HCT116 (cell line): ENCODE measurements at regions not wholly inside any gene's neighbourhood (a gene's known extent, or its start where the extent isn't known, plus 50 kb on each side); places are given as distances from the start of the nearest gene placed in this dataset.

Experiments
- ATAC-seq: fragments of 200-7000 bp; cut with Tn5 transposase; 2 replicates; pipeline ENCODE4 v1.9.1; 2020; ENCODE audit warnings: mild to moderate bottlenecking, moderate library complexity
- BruUV-seq: library from RNA; stranded (reverse); fragments of 400-500 nt; replicated peaks from 2 replicates; lab custom pipeline; 2021; lab: Mats Ljungman, UMichigan
- CTCF ChIA-PET: fragments of 300-600 bp; sonication (Branson Sonifier 250); formaldehyde crosslinking; loops from one replicate; lab custom pipeline; 2021; ENCODE audit warnings: antibody characterized with exemption; lab: Charles Lee
- POLR2A ChIA-PET: fragments of 300-600, 350-600 bp; sonication (Branson Sonifier 250); formaldehyde crosslinking; loops from one replicate; lab custom pipeline; 2021; ENCODE audit warnings: antibody characterized with exemption; lab: Charles Lee
- RAD21 ChIA-PET, 2 experiments: fragments of 300-600 bp; sonication (Branson Sonifier 250); formaldehyde crosslinking; loops; one replicate each; lab custom pipeline; 2023; ENCODE audit warnings: low total read pairs in 2 of 2; ENCODE audit not compliant: uncharacterized antibody in 2 of 2, unreplicated experiment in 2 of 2, low non-redundant PET in 1 of 2; lab: Charles Lee
- DNase-seq: peaks from one replicate; pipeline ENCODE4 v3.0.0-alpha.2; 2010; ENCODE audit warnings: low read depth, low spot score
- H2AFZ ChIP-seq: fragments of 200-600 bp; shearing (Covaris generic), sonication (generic); 2 replicates; pipeline ENCODE4 v1.6.1; 2017; ENCODE audit warnings: low read depth, mixed run types, mixed read lengths, antibody characterized with exemption, low read length; ENCODE audit not compliant: poor library complexity, severe bottlenecking
- H3K27ac ChIP-seq: 2 replicates; pipeline ENCODE4 v1.5.1; 2012; ENCODE audit warnings: low read depth, low read length
- H3K27me3 ChIP-seq: fragments of 200-600 bp; sonication (generic); 2 replicates; pipeline ENCODE4 v1.6.1; 2016; ENCODE audit warnings: mixed run types, low read length, mixed read lengths; ENCODE audit not compliant: insufficient read depth
- H3K36me3 ChIP-seq, 2 experiments: fragments of 200-500 bp in 1 of 2; fragments of 200-600 bp in 1 of 2; sonication (Bioruptor generic) in 1 of 2; sonication (generic) in 1 of 2; 2 replicates each; pipeline versions ENCODE4 v1.5.1 to v1.6.1; 2014 to 2016; ENCODE audit warnings: low read length in 2 of 2, inconsistent platforms in 1 of 2, mixed read lengths in 1 of 2, mixed run types in 1 of 2; ENCODE audit not compliant: insufficient read depth in 2 of 2, control insufficient read depth in 1 of 2
- H3K4me1 ChIP-seq, 2 experiments: fragments of 200-600 bp in 1 of 2; sonication (generic) in 1 of 2; 2 replicates each; pipeline versions ENCODE4 v1.5.1 to v1.6.1; 2012 to 2017; ENCODE audit warnings: low read length in 2 of 2, inconsistent platforms in 1 of 2, mild to moderate bottlenecking in 1 of 2, mixed read lengths in 1 of 2, mixed run types in 1 of 2, moderate library complexity in 1 of 2; ENCODE audit not compliant: insufficient read depth in 2 of 2, control insufficient read depth in 1 of 2
- H3K4me2 ChIP-seq: fragments of 200-600 bp; sonication (generic); 2 replicates; pipeline ENCODE4 v1.6.1; 2017; ENCODE audit warnings: mixed run types, low read length, mixed read lengths
- H3K4me3 ChIP-seq, 2 experiments: fragments of 200-600 bp in 1 of 2; sonication (generic) in 1 of 2; replicated peaks in 1 of 2; 2 replicates each; pipeline ENCODE4 v1.5.1; 2011 to 2016; ENCODE audit warnings: low read length in 2 of 2, control low read depth in 1 of 2, low read depth in 1 of 2, mild to moderate bottlenecking in 1 of 2, mixed read lengths in 1 of 2, mixed run types in 1 of 2
- H3K79me2 ChIP-seq: fragments of 200-600 bp; sonication (generic); 2 replicates; pipeline ENCODE4 v1.6.1; 2017; ENCODE audit warnings: mild to moderate bottlenecking, mixed run types, low read length, moderate library complexity, mixed read lengths; ENCODE audit not compliant: insufficient read depth
- H3K9ac ChIP-seq: fragments of 200-600 bp; sonication (generic); 2 replicates; pipeline ENCODE4 v1.6.1; 2016; ENCODE audit warnings: low read length, mixed read lengths
- H3K9me2 ChIP-seq: fragments of 200-600 bp; sonication (generic), shearing (Covaris generic); 2 replicates; pipeline ENCODE4 v1.6.1; 2017; ENCODE audit warnings: mixed run types, mild to moderate bottlenecking, moderate library complexity; ENCODE audit not compliant: insufficient read depth
- H3K9me3 ChIP-seq, 2 experiments: fragments of 200-500 bp in 1 of 2; fragments of 200-600 bp in 1 of 2; sonication (Bioruptor generic) in 1 of 2; sonication (generic) in 1 of 2; 2 replicates each; pipeline ENCODE4 v1.6.1; 2014 to 2017; ENCODE audit warnings: low read length in 2 of 2, mixed read lengths in 2 of 2, inconsistent platforms in 1 of 2, low read depth in 1 of 2, mild to moderate bottlenecking in 1 of 2, mixed run types in 1 of 2, moderate library complexity in 1 of 2; ENCODE audit not compliant: control insufficient read depth in 1 of 2, insufficient read depth in 1 of 2
- H4K20me1 ChIP-seq: fragments of 200-600 bp; sonication (generic), shearing (Covaris generic); 2 replicates; pipeline ENCODE4 v1.6.1; 2017; ENCODE audit warnings: mixed run types, mild to moderate bottlenecking, moderate library complexity; ENCODE audit not compliant: insufficient read depth
- CEBPB ChIP-seq: IDR thresholded peaks from 2 replicates; pipeline ENCODE4 v1.6.1; 2012; ENCODE audit warnings: low read depth
- EGR1 ChIP-seq: IDR thresholded peaks from 2 replicates; pipeline ENCODE4 v1.6.1; 2012; ENCODE audit warnings: low read depth
- EZH2phosphoT487 ChIP-seq: fragments of 200-600 bp; IDR thresholded peaks from 2 replicates; pipeline ENCODE4 v1.6.1; 2018; ENCODE audit warnings: antibody characterized with exemption, borderline replicate concordance
- JUND ChIP-seq: IDR thresholded peaks from 2 replicates; pipeline ENCODE4 v1.6.1; 2012
- MAX ChIP-seq: IDR thresholded peaks from 2 replicates; pipeline ENCODE4 v1.6.1; 2012
- POLR2A ChIP-seq: IDR thresholded peaks from 2 replicates; pipeline ENCODE4 v1.7.0; 2011; ENCODE audit warnings: borderline replicate concordance; ENCODE audit not compliant: insufficient read depth, insufficient read length; ENCODE audit errors: extremely low read depth
- POLR2AphosphoS5 ChIP-seq: IDR thresholded peaks from 2 replicates; pipeline ENCODE4 v1.6.1; 2011; ENCODE audit warnings: mild to moderate bottlenecking, low read depth, low read length, moderate library complexity
- SP1 ChIP-seq: IDR thresholded peaks from 2 replicates; pipeline ENCODE4 v1.6.1; 2012; ENCODE audit warnings: low read depth
- SRF ChIP-seq: IDR thresholded peaks from 2 replicates; pipeline ENCODE4 v1.6.1; 2012; ENCODE audit warnings: low read depth
- TCF7L2 ChIP-seq: IDR thresholded peaks from 2 replicates; pipeline ENCODE4 v1.7.0; 2011; ENCODE audit warnings: borderline replicate concordance, inconsistent platforms; ENCODE audit not compliant: insufficient read depth, insufficient read length; ENCODE audit errors: extremely low read depth
- YY1 ChIP-seq: IDR thresholded peaks from 2 replicates; pipeline ENCODE4 v1.6.1; 2011; ENCODE audit warnings: low read length, low read depth, moderate library complexity, mild to moderate bottlenecking; ENCODE audit not compliant: insufficient replicate concordance; ENCODE audit errors: extremely low read depth
- ZFX ChIP-seq: fragments of 450-650 bp; IDR thresholded peaks from 2 replicates; pipeline ENCODE4 v1.6.1; 2017
- ZNF274 ChIP-seq: fragments of 200-500 bp; sonication (Bioruptor generic); IDR thresholded peaks from 2 replicates; pipeline ENCODE4 v1.6.1; 2014; ENCODE audit warnings: mild to moderate bottlenecking, low read depth, low read length, inconsistent platforms
- intact Hi-C: fragments of 100-400 bp; cut with micrococcal nuclease; formaldehyde crosslinking; loops from 2 replicates; pipeline ENCODE4 v1.10.0; 2022
- TF ChIP-seq, protein P1 (sequence below): IDR thresholded peaks from 2 replicates; pipeline ENCODE4 v1.6.1; 2012; ENCODE audit warnings: low read depth
- TF ChIP-seq, protein P2 (sequence below), 3 experiments: fragments of 200-600 bp in 1 of 3; sonication (generic) in 1 of 3; IDR thresholded peaks in 2 of 3; conservative IDR thresholded peaks in 1 of 3; 2 replicates each; pipeline ENCODE4 v1.5.1; 2012 to 2017; ENCODE audit warnings: low read depth in 2 of 3, low read length in 2 of 3, antibody characterized with exemption in 1 of 3, borderline replicate concordance in 1 of 3, control low read depth in 1 of 3, mild to moderate bottlenecking in 1 of 3, mixed read lengths in 1 of 3, mixed run types in 1 of 3, moderate library complexity in 1 of 3; ENCODE audit not compliant: insufficient read depth in 1 of 3
- TF ChIP-seq, protein P3 (sequence below): IDR thresholded peaks from 2 replicates; pipeline ENCODE4 v1.6.1; 2012

GRCh38 chr18:28560331-28560730 lies 383.4 kb upstream of the CDH2 start:
- H3K4me3 ChIP-seq: no peak overlapping the region
- H3K4me1 ChIP-seq: no peaks in the 10 kb centered on the region
- H3K27ac ChIP-seq: no peak overlapping the region
- CTCF ChIA-PET: no interaction called here
- intact Hi-C loops: no loop called here
- no peaks in the 10 kb centered on the region for H3K36me3 ChIP-seq
- no peaks in the 10 kb centered on the region for H3K9me2 ChIP-seq
- no peak for TF ChIP-seq CEBPB
- TF ChIP-seq, protein P1, sequence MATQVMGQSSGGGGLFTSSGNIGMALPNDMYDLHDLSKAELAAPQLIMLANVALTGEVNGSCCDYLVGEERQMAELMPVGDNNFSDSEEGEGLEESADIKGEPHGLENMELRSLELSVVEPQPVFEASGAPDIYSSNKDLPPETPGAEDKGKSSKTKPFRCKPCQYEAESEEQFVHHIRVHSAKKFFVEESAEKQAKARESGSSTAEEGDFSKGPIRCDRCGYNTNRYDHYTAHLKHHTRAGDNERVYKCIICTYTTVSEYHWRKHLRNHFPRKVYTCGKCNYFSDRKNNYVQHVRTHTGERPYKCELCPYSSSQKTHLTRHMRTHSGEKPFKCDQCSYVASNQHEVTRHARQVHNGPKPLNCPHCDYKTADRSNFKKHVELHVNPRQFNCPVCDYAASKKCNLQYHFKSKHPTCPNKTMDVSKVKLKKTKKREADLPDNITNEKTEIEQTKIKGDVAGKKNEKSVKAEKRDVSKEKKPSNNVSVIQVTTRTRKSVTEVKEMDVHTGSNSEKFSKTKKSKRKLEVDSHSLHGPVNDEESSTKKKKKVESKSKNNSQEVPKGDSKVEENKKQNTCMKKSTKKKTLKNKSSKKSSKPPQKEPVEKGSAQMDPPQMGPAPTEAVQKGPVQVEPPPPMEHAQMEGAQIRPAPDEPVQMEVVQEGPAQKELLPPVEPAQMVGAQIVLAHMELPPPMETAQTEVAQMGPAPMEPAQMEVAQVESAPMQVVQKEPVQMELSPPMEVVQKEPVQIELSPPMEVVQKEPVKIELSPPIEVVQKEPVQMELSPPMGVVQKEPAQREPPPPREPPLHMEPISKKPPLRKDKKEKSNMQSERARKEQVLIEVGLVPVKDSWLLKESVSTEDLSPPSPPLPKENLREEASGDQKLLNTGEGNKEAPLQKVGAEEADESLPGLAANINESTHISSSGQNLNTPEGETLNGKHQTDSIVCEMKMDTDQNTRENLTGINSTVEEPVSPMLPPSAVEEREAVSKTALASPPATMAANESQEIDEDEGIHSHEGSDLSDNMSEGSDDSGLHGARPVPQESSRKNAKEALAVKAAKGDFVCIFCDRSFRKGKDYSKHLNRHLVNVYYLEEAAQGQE: no peak
- no peak for TF ChIP-seq SP1
- TF ChIP-seq ZFX: no peak
- no peak for TF ChIP-seq POLR2AphosphoS5
- TF ChIP-seq, protein P2, sequence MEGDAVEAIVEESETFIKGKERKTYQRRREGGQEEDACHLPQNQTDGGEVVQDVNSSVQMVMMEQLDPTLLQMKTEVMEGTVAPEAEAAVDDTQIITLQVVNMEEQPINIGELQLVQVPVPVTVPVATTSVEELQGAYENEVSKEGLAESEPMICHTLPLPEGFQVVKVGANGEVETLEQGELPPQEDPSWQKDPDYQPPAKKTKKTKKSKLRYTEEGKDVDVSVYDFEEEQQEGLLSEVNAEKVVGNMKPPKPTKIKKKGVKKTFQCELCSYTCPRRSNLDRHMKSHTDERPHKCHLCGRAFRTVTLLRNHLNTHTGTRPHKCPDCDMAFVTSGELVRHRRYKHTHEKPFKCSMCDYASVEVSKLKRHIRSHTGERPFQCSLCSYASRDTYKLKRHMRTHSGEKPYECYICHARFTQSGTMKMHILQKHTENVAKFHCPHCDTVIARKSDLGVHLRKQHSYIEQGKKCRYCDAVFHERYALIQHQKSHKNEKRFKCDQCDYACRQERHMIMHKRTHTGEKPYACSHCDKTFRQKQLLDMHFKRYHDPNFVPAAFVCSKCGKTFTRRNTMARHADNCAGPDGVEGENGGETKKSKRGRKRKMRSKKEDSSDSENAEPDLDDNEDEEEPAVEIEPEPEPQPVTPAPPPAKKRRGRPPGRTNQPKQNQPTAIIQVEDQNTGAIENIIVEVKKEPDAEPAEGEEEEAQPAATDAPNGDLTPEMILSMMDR (IDR thresholded peaks at IDR 0.05 in 2 of 3, conservative IDR thresholded peaks at IDR 0.05 in 1 of 3; ENCODE audit: borderline replicate concordance in 1 of 3, insufficient read depth in 1 of 3, low read depth in 2 of 3, low read length in 2 of 3): no peak
- no peak for TF ChIP-seq YY1
- no peak for TF ChIP-seq SRF
- no peak for TF ChIP-seq ZNF274
- no peak for TF ChIP-seq EZH2phosphoT487
- no peak for TF ChIP-seq POLR2A
- no peak for TF ChIP-seq TCF7L2
- no peak for TF ChIP-seq MAX
- TF ChIP-seq EGR1: no peak
- TF ChIP-seq, protein P3, sequence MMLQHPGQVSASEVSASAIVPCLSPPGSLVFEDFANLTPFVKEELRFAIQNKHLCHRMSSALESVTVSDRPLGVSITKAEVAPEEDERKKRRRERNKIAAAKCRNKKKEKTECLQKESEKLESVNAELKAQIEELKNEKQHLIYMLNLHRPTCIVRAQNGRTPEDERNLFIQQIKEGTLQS: no peak
- TF ChIP-seq JUND: no peak
- H4K20me1 ChIP-seq: no peaks in the 10 kb centered on the region
- BruUV-seq: no TSS peak
- POLR2A ChIA-PET: no interaction called here
- DNase-seq (no peak), ATAC-seq (no peak)
- no peak overlapping the region for H2AFZ ChIP-seq
- no peaks in the 10 kb centered on the region for H3K79me2 ChIP-seq
- RAD21 ChIA-PET: interaction anchor here in 1 of 2 experiments (0.5 kb wide), 1 partner anchor 173 kb away, joined by 3 read pairs; no protein-coding TSS in a partner anchor
- H3K9ac ChIP-seq: no peak overlapping the region
- no peaks in the 10 kb centered on the region for H3K27me3 ChIP-seq
- peaks cover 0 to 7% of the 10 kb centered on the region in 2 experiments; a peak in 1 of 4 replicates for H3K9me3 ChIP-seq
- no peak overlapping the region for H3K4me2 ChIP-seq
